Liver (tissue), 8 donors: ENCODE measurements at regions not wholly inside any gene's neighbourhood (a gene's known extent, or its start where the extent isn't known, plus 50 kb on each side); places are given as distances from the start of the nearest gene placed in this dataset.

Experiments
- DNase-seq: peaks from one replicate; pipeline ENCODE4 v3.0.0-alpha.2; 2017; ENCODE audit warnings: low spot score
- H3K27ac ChIP-seq, 2 donors: one replicate each; pipeline ENCODE4 v1.7.0; 2013; ENCODE audit warnings: inconsistent platforms in 2 of 2, low read length in 2 of 2, control low read depth in 1 of 2, low read depth in 1 of 2, mild to moderate bottlenecking in 1 of 2
- H3K27me3 ChIP-seq, 4 donors: one replicate each; pipeline versions ENCODE4 v1.6.1 to v1.7.0; 2013; ENCODE audit warnings: low read length in 3 of 4, inconsistent platforms in 1 of 4, mild to moderate bottlenecking in 1 of 4, moderate library complexity in 1 of 4; ENCODE audit not compliant: control insufficient read depth in 4 of 4, insufficient read depth in 4 of 4
- H3K36me3 ChIP-seq, 4 donors: one replicate each; pipeline versions ENCODE4 v1.6.1 to v1.7.0; 2013; ENCODE audit warnings: low read length in 3 of 4, mild to moderate bottlenecking in 3 of 4, low read depth in 1 of 4, moderate library complexity in 1 of 4; ENCODE audit not compliant: control insufficient read depth in 4 of 4, insufficient read depth in 3 of 4
- H3K4me1 ChIP-seq, 4 donors: one replicate each; pipeline versions ENCODE4 v1.6.1 to v1.7.0; 2013; ENCODE audit warnings: low read length in 3 of 4, mild to moderate bottlenecking in 3 of 4, moderate library complexity in 1 of 4; ENCODE audit not compliant: control insufficient read depth in 4 of 4, insufficient read depth in 4 of 4
- H3K4me3 ChIP-seq, 3 donors: one replicate each; pipeline versions ENCODE4 v1.6.1 to v1.7.0; 2013; ENCODE audit warnings: low read length in 3 of 3, control low read depth in 1 of 3, low read depth in 1 of 3, mild to moderate bottlenecking in 1 of 3
- H3K9ac ChIP-seq, 2 donors: one replicate each; pipeline ENCODE4 v1.7.0; 2013; ENCODE audit warnings: low read length in 2 of 2, mild to moderate bottlenecking in 2 of 2, moderate library complexity in 2 of 2, control low read depth in 1 of 2, low read depth in 1 of 2
- H3K9me3 ChIP-seq, 4 donors: one replicate each; pipeline versions ENCODE4 v1.6.1 to v1.7.0; 2013; ENCODE audit warnings: low read length in 3 of 4; ENCODE audit not compliant: control insufficient read depth in 4 of 4
- EGR1 ChIP-seq, 2 donors: IDR thresholded peaks; 2 replicates each; pipeline ENCODE4 v1.6.1; 2016 to 2018; ENCODE audit warnings: antibody characterized with exemption in 2 of 2, low read depth in 2 of 2
- FOXA1 ChIP-seq: IDR thresholded peaks from 2 replicates; pipeline ENCODE4 v1.6.1; 2016; ENCODE audit warnings: antibody characterized with exemption
- FOXA2 ChIP-seq: IDR thresholded peaks from 2 replicates; pipeline ENCODE4 v1.6.1; 2016; ENCODE audit warnings: antibody characterized with exemption
- GABPA ChIP-seq, 2 donors: IDR thresholded peaks in 1 of 2; conservative IDR thresholded peaks in 1 of 2; 2 replicates each; pipeline ENCODE4 v1.6.1; 2016; ENCODE audit warnings: antibody characterized with exemption in 2 of 2, mild to moderate bottlenecking in 1 of 2, moderate library complexity in 1 of 2
- HNF4A ChIP-seq, 2 donors: conservative IDR thresholded peaks; 2 replicates each; pipeline ENCODE4 v1.6.1; 2016; ENCODE audit warnings: antibody characterized with exemption in 2 of 2, mild to moderate bottlenecking in 2 of 2
- HNF4G ChIP-seq: IDR thresholded peaks from 2 replicates; pipeline ENCODE4 v1.6.1; 2016; ENCODE audit warnings: antibody characterized with exemption
- JUND ChIP-seq, 2 donors: IDR thresholded peaks; 2 replicates each; pipeline ENCODE4 v1.6.1; 2016; ENCODE audit warnings: antibody characterized with exemption in 2 of 2
- NR2F2 ChIP-seq: IDR thresholded peaks from 2 replicates; pipeline ENCODE4 v1.6.1; 2016; ENCODE audit warnings: antibody characterized with exemption
- RAD21 ChIP-seq, 2 donors: IDR thresholded peaks; 2 replicates each; pipeline ENCODE4 v1.6.1; 2016; ENCODE audit warnings: antibody characterized with exemption in 2 of 2, mild to moderate bottlenecking in 2 of 2
- RXRA ChIP-seq, 2 donors: IDR thresholded peaks; 2 replicates each; pipeline ENCODE4 v1.6.1; 2017 to 2018; ENCODE audit warnings: antibody characterized with exemption in 2 of 2, mild to moderate bottlenecking in 1 of 2
- TAF1 ChIP-seq: conservative IDR thresholded peaks from 2 replicates; pipeline ENCODE4 v1.6.1; 2016; ENCODE audit warnings: antibody characterized with exemption, mild to moderate bottlenecking
- YY1 ChIP-seq: IDR thresholded peaks from 2 replicates; pipeline ENCODE4 v1.6.1; 2016; ENCODE audit warnings: antibody characterized with exemption, mild to moderate bottlenecking
- WGBS: extraction: QIAGEN DNeasy Blood & Tissue Kit; methylation state at CpG from one replicate; pipeline ENCODE4 v1.1.7; 2013; 5-methylcytosine and 5-hydroxymethylcytosine counted together
- TF ChIP-seq, protein P1 (sequence below): fragments of 150-350 bp; IDR thresholded peaks from 2 replicates; pipeline ENCODE4 v1.5.1; 2017; ENCODE audit warnings: improper control_type of control experiment, low read depth, low read length; ENCODE audit not compliant: missing input control
- TF ChIP-seq, protein P2 (sequence below): IDR thresholded peaks from 2 replicates; pipeline ENCODE4 v1.6.1; 2016; ENCODE audit warnings: antibody characterized with exemption
- TF ChIP-seq, protein P3 (sequence below): IDR thresholded peaks from 2 replicates; pipeline ENCODE4 v1.6.1; 2016; ENCODE audit warnings: antibody characterized with exemption
- TF ChIP-seq, protein P4 (sequence below): IDR thresholded peaks from 2 replicates; pipeline ENCODE4 v1.6.1; 2016; ENCODE audit warnings: antibody characterized with exemption, mild to moderate bottlenecking
- TF ChIP-seq, protein P5 (sequence below): IDR thresholded peaks from 2 replicates; pipeline ENCODE4 v1.6.1; 2016; ENCODE audit warnings: antibody characterized with exemption
- donor health status: healthy.
- donor health status: healthy.
- donor health status: healthy.
- donor health status: healthy.
- donor health status: healthy.

DNA sequence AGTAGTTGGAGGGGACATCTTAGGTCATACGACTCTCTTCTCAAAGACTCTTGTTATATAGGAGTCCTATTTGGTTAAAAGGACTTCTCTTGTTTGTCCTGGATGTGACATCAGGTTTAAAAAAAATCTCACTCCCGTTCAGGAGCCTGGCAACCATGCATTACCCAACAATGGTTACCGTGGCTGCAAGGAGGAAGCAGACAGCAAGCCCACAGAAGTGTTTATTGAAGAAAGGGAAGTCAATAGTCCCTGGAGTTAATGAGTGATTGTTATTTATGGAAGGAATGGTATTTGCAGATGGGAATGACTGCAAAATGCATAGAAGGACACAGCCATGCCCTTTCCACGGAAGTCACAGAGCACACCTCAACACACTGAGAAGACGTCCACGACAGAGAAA, 75.9 kb upstream of the ENPP6 start:
- Histone ChIP-seq H3K27me3 (no peaks in the 10 kb centered on the region), H3K36me3 (no peaks in the 10 kb centered on the region), H3K9me3 (peaks cover 0 to 3% (median 0%) of the 10 kb centered on the region in 4 donors), H3K4me1 (peaks cover 0 to 7% (median 6%) of the 10 kb centered on the region in 4 donors), H3K9ac (no peak overlapping the region), H3K27ac (no peak overlapping the region), H3K4me3 (no peak overlapping the region)
- 67% methylated on average over 6 of the region's 6 CpGs for whole genome bisulfite sequencing
- DNase-seq, result peak; percentile 28
- TF ChIP-seq, protein P1, sequence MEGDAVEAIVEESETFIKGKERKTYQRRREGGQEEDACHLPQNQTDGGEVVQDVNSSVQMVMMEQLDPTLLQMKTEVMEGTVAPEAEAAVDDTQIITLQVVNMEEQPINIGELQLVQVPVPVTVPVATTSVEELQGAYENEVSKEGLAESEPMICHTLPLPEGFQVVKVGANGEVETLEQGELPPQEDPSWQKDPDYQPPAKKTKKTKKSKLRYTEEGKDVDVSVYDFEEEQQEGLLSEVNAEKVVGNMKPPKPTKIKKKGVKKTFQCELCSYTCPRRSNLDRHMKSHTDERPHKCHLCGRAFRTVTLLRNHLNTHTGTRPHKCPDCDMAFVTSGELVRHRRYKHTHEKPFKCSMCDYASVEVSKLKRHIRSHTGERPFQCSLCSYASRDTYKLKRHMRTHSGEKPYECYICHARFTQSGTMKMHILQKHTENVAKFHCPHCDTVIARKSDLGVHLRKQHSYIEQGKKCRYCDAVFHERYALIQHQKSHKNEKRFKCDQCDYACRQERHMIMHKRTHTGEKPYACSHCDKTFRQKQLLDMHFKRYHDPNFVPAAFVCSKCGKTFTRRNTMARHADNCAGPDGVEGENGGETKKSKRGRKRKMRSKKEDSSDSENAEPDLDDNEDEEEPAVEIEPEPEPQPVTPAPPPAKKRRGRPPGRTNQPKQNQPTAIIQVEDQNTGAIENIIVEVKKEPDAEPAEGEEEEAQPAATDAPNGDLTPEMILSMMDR, result no peak
- TF ChIP-seq JUND (IDR thresholded peaks at IDR 0.05), result no peak

DNA sequence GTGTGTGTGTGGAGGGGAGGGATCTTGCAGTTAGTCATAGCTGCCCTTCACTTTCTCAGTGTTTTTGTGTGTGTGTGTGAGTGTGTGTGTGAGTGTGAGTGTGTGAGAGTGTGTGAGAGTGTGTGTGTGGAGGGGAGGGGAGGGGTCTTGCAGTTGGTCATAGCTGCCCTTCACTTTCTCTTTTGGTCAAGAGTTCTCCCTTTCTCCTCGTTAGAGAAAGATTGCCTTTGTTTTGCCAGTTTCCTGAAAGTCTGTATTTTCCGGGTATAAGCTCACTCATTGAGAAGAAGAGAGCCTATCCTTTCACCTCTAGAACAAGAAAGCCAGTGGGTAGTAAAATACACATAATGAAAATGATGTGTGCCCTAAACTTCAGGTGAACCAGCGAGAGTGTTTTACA, 75.2 kb upstream of the ENPP6 start:
- H3K9ac ChIP-seq, result no peak overlapping the region
- no peak overlapping the region for H3K4me3 ChIP-seq
- peaks cover 0 to 12% (median 10%) of the 10 kb centered on the region in 4 donors for H3K4me1 ChIP-seq
- H3K27me3 ChIP-seq, result no peaks in the 10 kb centered on the region
- no peak overlapping the region for H3K27ac ChIP-seq
- WGBS, result 72% methylated on average over 3 of the region's 3 CpGs
- peak; percentile 25 for DNase-seq
- H3K36me3 ChIP-seq, result no peaks in the 10 kb centered on the region
- peaks cover 0 to 3% (median 0%) of the 10 kb centered on the region in 4 donors for H3K9me3 ChIP-seq
- no peak for TF ChIP-seq RAD21 (IDR thresholded peaks at IDR 0.05)
- TF ChIP-seq, protein P2, sequence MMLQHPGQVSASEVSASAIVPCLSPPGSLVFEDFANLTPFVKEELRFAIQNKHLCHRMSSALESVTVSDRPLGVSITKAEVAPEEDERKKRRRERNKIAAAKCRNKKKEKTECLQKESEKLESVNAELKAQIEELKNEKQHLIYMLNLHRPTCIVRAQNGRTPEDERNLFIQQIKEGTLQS, result no peak
- no peak for TF ChIP-seq HNF4G
- no peak for TF ChIP-seq GABPA (IDR thresholded peaks at IDR 0.05 in 1 of 2, conservative IDR thresholded peaks at IDR 0.05 in 1 of 2)
- no peak for TF ChIP-seq YY1
- TF ChIP-seq TAF1, result no peak
- TF ChIP-seq, protein P3, sequence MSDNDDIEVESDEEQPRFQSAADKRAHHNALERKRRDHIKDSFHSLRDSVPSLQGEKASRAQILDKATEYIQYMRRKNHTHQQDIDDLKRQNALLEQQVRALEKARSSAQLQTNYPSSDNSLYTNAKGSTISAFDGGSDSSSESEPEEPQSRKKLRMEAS, result no peak
- no peak for TF ChIP-seq RXRA (IDR thresholded peaks at IDR 0.05)
- TF ChIP-seq, protein P4, sequence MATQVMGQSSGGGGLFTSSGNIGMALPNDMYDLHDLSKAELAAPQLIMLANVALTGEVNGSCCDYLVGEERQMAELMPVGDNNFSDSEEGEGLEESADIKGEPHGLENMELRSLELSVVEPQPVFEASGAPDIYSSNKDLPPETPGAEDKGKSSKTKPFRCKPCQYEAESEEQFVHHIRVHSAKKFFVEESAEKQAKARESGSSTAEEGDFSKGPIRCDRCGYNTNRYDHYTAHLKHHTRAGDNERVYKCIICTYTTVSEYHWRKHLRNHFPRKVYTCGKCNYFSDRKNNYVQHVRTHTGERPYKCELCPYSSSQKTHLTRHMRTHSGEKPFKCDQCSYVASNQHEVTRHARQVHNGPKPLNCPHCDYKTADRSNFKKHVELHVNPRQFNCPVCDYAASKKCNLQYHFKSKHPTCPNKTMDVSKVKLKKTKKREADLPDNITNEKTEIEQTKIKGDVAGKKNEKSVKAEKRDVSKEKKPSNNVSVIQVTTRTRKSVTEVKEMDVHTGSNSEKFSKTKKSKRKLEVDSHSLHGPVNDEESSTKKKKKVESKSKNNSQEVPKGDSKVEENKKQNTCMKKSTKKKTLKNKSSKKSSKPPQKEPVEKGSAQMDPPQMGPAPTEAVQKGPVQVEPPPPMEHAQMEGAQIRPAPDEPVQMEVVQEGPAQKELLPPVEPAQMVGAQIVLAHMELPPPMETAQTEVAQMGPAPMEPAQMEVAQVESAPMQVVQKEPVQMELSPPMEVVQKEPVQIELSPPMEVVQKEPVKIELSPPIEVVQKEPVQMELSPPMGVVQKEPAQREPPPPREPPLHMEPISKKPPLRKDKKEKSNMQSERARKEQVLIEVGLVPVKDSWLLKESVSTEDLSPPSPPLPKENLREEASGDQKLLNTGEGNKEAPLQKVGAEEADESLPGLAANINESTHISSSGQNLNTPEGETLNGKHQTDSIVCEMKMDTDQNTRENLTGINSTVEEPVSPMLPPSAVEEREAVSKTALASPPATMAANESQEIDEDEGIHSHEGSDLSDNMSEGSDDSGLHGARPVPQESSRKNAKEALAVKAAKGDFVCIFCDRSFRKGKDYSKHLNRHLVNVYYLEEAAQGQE, result no peak
- TF ChIP-seq FOXA2, result no peak
- TF ChIP-seq, protein P5, sequence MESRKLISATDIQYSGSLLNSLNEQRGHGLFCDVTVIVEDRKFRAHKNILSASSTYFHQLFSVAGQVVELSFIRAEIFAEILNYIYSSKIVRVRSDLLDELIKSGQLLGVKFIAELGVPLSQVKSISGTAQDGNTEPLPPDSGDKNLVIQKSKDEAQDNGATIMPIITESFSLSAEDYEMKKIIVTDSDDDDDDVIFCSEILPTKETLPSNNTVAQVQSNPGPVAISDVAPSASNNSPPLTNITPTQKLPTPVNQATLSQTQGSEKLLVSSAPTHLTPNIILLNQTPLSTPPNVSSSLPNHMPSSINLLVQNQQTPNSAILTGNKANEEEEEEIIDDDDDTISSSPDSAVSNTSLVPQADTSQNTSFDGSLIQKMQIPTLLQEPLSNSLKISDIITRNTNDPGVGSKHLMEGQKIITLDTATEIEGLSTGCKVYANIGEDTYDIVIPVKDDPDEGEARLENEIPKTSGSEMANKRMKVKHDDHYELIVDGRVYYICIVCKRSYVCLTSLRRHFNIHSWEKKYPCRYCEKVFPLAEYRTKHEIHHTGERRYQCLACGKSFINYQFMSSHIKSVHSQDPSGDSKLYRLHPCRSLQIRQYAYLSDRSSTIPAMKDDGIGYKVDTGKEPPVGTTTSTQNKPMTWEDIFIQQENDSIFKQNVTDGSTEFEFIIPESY, result no peak
- TF ChIP-seq EGR1 (IDR thresholded peaks at IDR 0.05; ENCODE audit: low read depth in 2 of 2), result no peak
- no peak for TF ChIP-seq HNF4A (conservative IDR thresholded peaks at IDR 0.05)
- TF ChIP-seq NR2F2, result no peak
- TF ChIP-seq, protein P1, result no peak
- no peak for TF ChIP-seq FOXA1
